Endothelial cell of umbilical vein (primary cell): ENCODE measurements at regions not wholly inside any gene's neighbourhood (a gene's known extent, or its start where the extent isn't known, plus 50 kb on each side); places are given as distances from the start of the nearest gene placed in this dataset.

Source experiments
- BruUV-seq: library from RNA; stranded (reverse); fragments of 400-500 nt; replicated peaks from 2 replicates; lab custom pipeline; 2021; lab: Mats Ljungman, UMichigan
- CTCF ChIA-PET: fragments of 300-600, 350-600 bp; sonication (Branson Sonifier 250); formaldehyde crosslinking; loops from one replicate; lab custom pipeline; 2021; ENCODE audit warnings: antibody characterized with exemption, inconsistent platforms; lab: Charles Lee
- POLR2A ChIA-PET: fragments of 300-600, 350-600 bp; sonication (Branson Sonifier 250); formaldehyde crosslinking; loops from one replicate; lab custom pipeline; 2021; ENCODE audit warnings: antibody characterized with exemption, inconsistent platforms; lab: Charles Lee
- DNase-seq: peaks from one replicate; pipeline ENCODE4 v3.0.0-alpha.2; 2011; ENCODE audit warnings: low read depth, low spot score
- FAIRE-seq: peaks from 2 replicates; lab custom pipeline; 2011; peaks lifted over from hg19 to GRCh38; lab: Jason Lieb, UNC
- H2AFZ ChIP-seq: 2 replicates; pipeline ENCODE4 v1.6.0; 2012; ENCODE audit warnings: low read depth, low read length, control low read depth, inconsistent platforms
- H3K27ac ChIP-seq: 2 replicates; pipeline ENCODE4 v1.5.1; 2011; ENCODE audit warnings: low read depth, mild to moderate bottlenecking, control low read depth, low read length, moderate library complexity; ENCODE audit not compliant: insufficient read depth
- H3K27me3 ChIP-seq, 2 experiments: 2 replicates each; pipeline versions ENCODE4 v1.6.0 to v1.6.1; 2011; ENCODE audit warnings: low read length in 2 of 2, mixed read lengths in 1 of 2; ENCODE audit not compliant: control insufficient read depth in 2 of 2, insufficient read depth in 2 of 2
- H3K36me3 ChIP-seq, 2 experiments: 2 replicates in 1 of 2; 3 replicates in 1 of 2; pipeline ENCODE4 v1.5.1; 2011; ENCODE audit warnings: low read length in 2 of 2, mild to moderate bottlenecking in 1 of 2, moderate library complexity in 1 of 2; ENCODE audit not compliant: control insufficient read depth in 2 of 2, insufficient read depth in 2 of 2; ENCODE audit errors: extremely low read depth in 1 of 2
- H3K4me1 ChIP-seq: 3 replicates; pipeline ENCODE4 v1.5.1; 2011; ENCODE audit warnings: mild to moderate bottlenecking, low read length; ENCODE audit not compliant: control insufficient read depth, insufficient read depth; ENCODE audit errors: extremely low read depth
- H3K4me2 ChIP-seq: 2 replicates; pipeline ENCODE4 v1.6.1; 2011; ENCODE audit warnings: low read length, control low read depth, mixed read lengths; ENCODE audit not compliant: insufficient read depth
- H3K4me3 ChIP-seq, 3 experiments: fragments of 200-600 bp in 1 of 3; sonication (generic), shearing (Covaris generic) in 1 of 3; replicated peaks in 1 of 3; 2 replicates each; pipeline ENCODE4 v1.5.1; 2011 to 2016; ENCODE audit warnings: control low read depth in 3 of 3, low read length in 3 of 3, mild to moderate bottlenecking in 2 of 3, inconsistent platforms in 1 of 3, low read depth in 1 of 3, moderate library complexity in 1 of 3; ENCODE audit not compliant: insufficient read depth in 1 of 3
- H3K79me2 ChIP-seq: 2 replicates; pipeline ENCODE4 v1.6.0; 2012; ENCODE audit warnings: low read length, inconsistent platforms; ENCODE audit not compliant: control insufficient read depth, insufficient read depth
- H3K9ac ChIP-seq: replicated peaks from 2 replicates; pipeline ENCODE3; 2011; ENCODE audit warnings: low read length, control low read depth; ENCODE audit not compliant: insufficient read depth; ENCODE audit errors: extremely low read depth
- H3K9me1 ChIP-seq: replicated peaks from 3 replicates; pipeline ENCODE4 v1.6.0; 2011; ENCODE audit warnings: mild to moderate bottlenecking, low read length; ENCODE audit not compliant: control insufficient read depth, insufficient read depth; ENCODE audit errors: extremely low read depth
- H3K9me3 ChIP-seq: replicated peaks from 2 replicates; pipeline ENCODE4 v1.5.1; 2012; ENCODE audit warnings: low read length, inconsistent platforms; ENCODE audit not compliant: control insufficient read depth, insufficient read depth
- H4K20me1 ChIP-seq: replicated peaks from 2 replicates; pipeline ENCODE3; 2011; ENCODE audit warnings: mild to moderate bottlenecking, low read length; ENCODE audit not compliant: control insufficient read depth, insufficient read depth; ENCODE audit errors: extremely low read depth
- CTCF ChIP-seq, 2 donors: IDR thresholded peaks; 1 replicate in 1 of 2; 2 replicates in 1 of 2; pipeline ENCODE4 v1.5.1; 2011; ENCODE audit warnings: low read length in 2 of 2, mild to moderate bottlenecking in 2 of 2, moderate library complexity in 2 of 2, control low read depth in 1 of 2, inconsistent platforms in 1 of 2, low read depth in 1 of 2; ENCODE audit not compliant: insufficient read depth in 1 of 2; ENCODE audit errors: extremely low read depth in 1 of 2
- EZH2 ChIP-seq: IDR thresholded peaks from 2 replicates; pipeline ENCODE4 v1.6.1; 2012; ENCODE audit warnings: borderline replicate concordance, low read depth, mild to moderate bottlenecking, moderate library complexity, low read length, inconsistent platforms; ENCODE audit not compliant: severe bottlenecking
- FOS ChIP-seq: IDR thresholded peaks from 2 replicates; pipeline ENCODE4 v1.6.1; 2011; ENCODE audit warnings: mild to moderate bottlenecking, low read length, moderate library complexity, borderline replicate concordance; ENCODE audit not compliant: insufficient read depth
- GATA2 ChIP-seq: IDR thresholded peaks from 2 replicates; pipeline ENCODE4 v1.7.0; 2011; ENCODE audit warnings: low read depth, mild to moderate bottlenecking, moderate library complexity, mixed read lengths, low read length; ENCODE audit not compliant: insufficient read length, insufficient read depth
- JUN ChIP-seq: IDR thresholded peaks from 2 replicates; pipeline ENCODE4 v1.6.1; 2011; ENCODE audit warnings: borderline replicate concordance, low read depth; ENCODE audit not compliant: insufficient read length, insufficient read depth
- MAX ChIP-seq: IDR thresholded peaks from 2 replicates; pipeline ENCODE4 v1.6.1; 2011; ENCODE audit not compliant: insufficient read depth, insufficient read length
- POLR2AphosphoS5 ChIP-seq: IDR thresholded peaks from 2 replicates; pipeline ENCODE4 v1.6.1; 2012; ENCODE audit warnings: low read depth, mild to moderate bottlenecking, control low read depth, low read length, moderate library complexity; ENCODE audit not compliant: insufficient read depth
- dilution Hi-C: fragments of 300-500 bp; cut with MboI; formaldehyde crosslinking; loops from one replicate; pipeline ENCODE4 v1.15.0; 2019; ENCODE audit warnings: low sequenced_read_pairs; ENCODE audit not compliant: extremely low pct_ligation_motif_present
- intact Hi-C: fragments of 100-400 bp; cut with micrococcal nuclease; formaldehyde crosslinking; loops from one replicate; pipeline ENCODE4 v1.10.0; 2022

GRCh38 chrX:127466211-127466610 is 586.0 kb downstream of the ACTRT1 start:
- no peak overlapping the region for H3K4me3 ChIP-seq
- no peaks in the 10 kb centered on the region for H3K27me3 ChIP-seq
- intact Hi-C loops (no loop called here), dilution Hi-C loops (no loop called here)
- H3K27ac ChIP-seq: no peak overlapping the region
- H3K9ac ChIP-seq: no peak overlapping the region
- no peaks in the 10 kb centered on the region for H3K9me1 ChIP-seq
- no peaks in the 10 kb centered on the region for H3K4me1 ChIP-seq
- TF ChIP-seq POLR2AphosphoS5 (no peak), FOS (no peak), GATA2 (no peak), CTCF (IDR thresholded peaks at IDR 0.05; ENCODE audit: extremely low read depth in 1 of 2, insufficient read depth in 1 of 2, low read depth in 1 of 2, low read length in 2 of 2) (no peak)
- no peaks in the 10 kb centered on the region for H3K9me3 ChIP-seq
- H3K4me2 ChIP-seq: no peak overlapping the region
- no peaks in the 10 kb centered on the region for H3K79me2 ChIP-seq
- H3K36me3 ChIP-seq: no peaks in the 10 kb centered on the region
- no TSS peak for BruUV-seq
- no peaks in the 10 kb centered on the region for H4K20me1 ChIP-seq
- POLR2A ChIA-PET: no interaction called here
- DNase-seq (no peak), FAIRE-seq (no peak)
- CTCF ChIA-PET: no interaction called here
- no peak overlapping the region for H2AFZ ChIP-seq

- dilution Hi-C loops: no loop called here
- Histone ChIP-seq H3K27me3 (no peaks in the 10 kb centered on the region), H3K36me3 (no peaks in the 10 kb centered on the region), H3K4me1 (no peaks in the 10 kb centered on the region), H3K4me3 (no peak overlapping the region), H3K4me2 (no peak overlapping the region), H3K9me1 (no peaks in the 10 kb centered on the region), H3K9ac (no peak overlapping the region), H3K9me3 (no peaks in the 10 kb centered on the region), H3K27ac (no peak overlapping the region), H3K79me2 (no peaks in the 10 kb centered on the region), H4K20me1 (no peaks in the 10 kb centered on the region), H2AFZ (no peak overlapping the region)
- TF ChIP-seq EZH2 (no peak), MAX (no peak), GATA2 (no peak), POLR2AphosphoS5 (no peak), JUN (no peak)
- intact Hi-C loops: no loop called here
- FAIRE-seq (no peak), DNase-seq (no peak)
- ChIA-PET POLR2A (no interaction called here), CTCF (no interaction called here)
- no TSS peak for BruUV-seq
These were observed 592.4 kb downstream of the ACTRT1 start for GRCh38 chrX:127459790-127460189.
